T-helper 2 cell treated with Interferon-gamma antibody and Interleukin-4, amounts not matched to agents 100 ng/mL and 5 ng/mL, for 36 hours (primary cell): ENCODE measurements at regions not wholly inside any gene's neighbourhood (a gene's known extent, or its start where the extent isn't known, plus 50 kb on each side); places are given as distances from the start of the nearest gene placed in this dataset.

Experiments used
- intact Hi-C: fragments of 100-400 bp; cut with micrococcal nuclease; formaldehyde crosslinking; loops from one replicate; pipeline ENCODE4 v1.15.1; 2023

GRCh38 chr15:45941367-45941766, 306.5 kb downstream of the SQOR start:
- intact Hi-C loops = no loop called here

DNA sequence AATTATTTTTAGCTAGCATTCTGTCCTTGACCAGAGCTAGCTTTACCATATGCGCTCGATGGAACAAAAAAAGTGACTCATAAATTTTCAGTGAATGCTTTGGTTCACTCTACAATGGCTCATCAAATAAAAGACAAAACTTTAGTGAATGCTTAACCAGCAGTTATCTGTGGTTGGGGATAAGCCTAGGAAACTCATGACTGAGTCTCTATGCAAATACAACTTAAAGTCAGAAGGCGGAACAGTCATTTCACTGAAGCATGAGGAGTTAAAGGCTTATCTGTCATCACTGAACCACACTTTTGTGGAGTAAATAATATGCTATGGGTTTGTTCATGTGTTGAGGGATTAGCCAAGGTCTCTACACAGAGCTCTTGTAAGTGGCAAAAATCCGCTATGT, 308.4 kb downstream of the SQOR start:
- intact Hi-C loops = no loop called here

GRCh38 chr15:45946111-45946510, 311.3 kb downstream of the SQOR start:
- intact Hi-C loops = no loop called here

DNA sequence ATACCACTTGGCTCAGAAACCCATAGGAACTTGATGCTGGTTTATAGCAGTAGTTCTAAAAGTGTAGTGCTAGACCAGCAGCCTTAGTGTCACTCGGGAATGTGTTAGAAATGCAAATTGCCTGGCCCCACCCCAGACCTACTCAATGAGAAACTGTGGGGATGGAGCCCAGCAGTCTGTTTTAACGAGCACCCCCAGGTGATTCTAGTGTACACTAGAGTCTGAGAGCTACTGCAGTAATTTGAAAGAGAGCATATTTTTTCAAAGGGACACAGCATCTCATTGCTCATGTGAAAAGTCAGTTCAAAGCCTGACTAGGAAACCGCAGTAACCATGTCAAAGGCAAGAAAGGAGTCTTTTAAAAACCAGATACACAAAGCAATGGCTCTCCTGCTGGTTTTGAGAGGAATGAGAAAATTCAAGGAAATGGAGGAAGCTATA, 313.4 kb downstream of the SQOR start:
- intact Hi-C loops = no loop called here

GRCh38 chr15:45958924-45959323, 324.1 kb downstream of the SQOR start:
- intact Hi-C loops = no loop called here

GRCh38 chr15:45962733-45963132, 327.9 kb downstream of the SQOR start:
- intact Hi-C loops = no loop called here

GRCh38 chr15:45970542-45970941, 335.7 kb downstream of the SQOR start:
- intact Hi-C loops = no loop called here

DNA sequence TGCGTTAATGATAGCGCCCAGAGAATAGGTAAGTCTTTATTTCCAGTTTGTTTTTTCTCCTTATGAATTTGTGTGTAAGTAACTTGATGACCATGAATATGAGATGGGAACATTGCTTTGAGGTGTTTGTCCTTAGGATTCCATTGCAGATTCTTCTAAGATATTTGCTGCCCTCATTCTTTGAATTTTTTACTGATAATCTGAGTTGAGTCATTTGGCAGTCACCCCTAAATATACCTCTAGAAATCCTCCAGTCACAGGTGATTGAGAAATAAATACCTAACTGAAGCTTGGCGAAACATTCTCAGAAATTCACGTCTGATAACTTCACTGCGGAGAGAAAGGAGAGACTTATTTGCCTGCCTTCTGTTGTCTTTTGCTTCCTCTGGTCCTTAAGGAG, 345.5 kb downstream of the SQOR start:
- intact Hi-C loops = no loop called here

DNA sequence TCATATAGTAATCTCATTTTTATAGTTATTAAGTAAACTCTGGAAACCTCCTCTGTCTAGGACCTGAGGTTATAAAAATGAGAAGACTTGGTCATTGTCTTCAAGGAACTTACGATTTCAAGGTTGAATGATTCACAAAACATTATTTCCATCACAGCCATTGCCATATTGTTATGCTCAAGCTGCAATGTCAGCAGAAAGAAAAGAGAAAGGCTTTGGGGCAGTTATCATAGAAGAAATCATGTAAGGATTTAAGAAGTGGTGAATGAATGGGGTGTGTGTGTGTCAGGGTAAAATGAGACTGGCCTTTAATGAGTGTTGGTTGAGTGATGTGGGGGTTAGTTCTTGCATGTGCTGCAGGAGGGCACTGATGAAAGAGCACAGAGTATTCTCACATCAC, 346.8 kb downstream of the SQOR start:
- intact Hi-C loops = no loop called here

- intact Hi-C loops = no loop called here
Measured at GRCh38 chr15:45991863-45992262, 357.0 kb downstream of the SQOR start.

GRCh38 chr15:45993072-45993471, 358.2 kb downstream of the SQOR start:
- intact Hi-C loops = no loop called here

DNA sequence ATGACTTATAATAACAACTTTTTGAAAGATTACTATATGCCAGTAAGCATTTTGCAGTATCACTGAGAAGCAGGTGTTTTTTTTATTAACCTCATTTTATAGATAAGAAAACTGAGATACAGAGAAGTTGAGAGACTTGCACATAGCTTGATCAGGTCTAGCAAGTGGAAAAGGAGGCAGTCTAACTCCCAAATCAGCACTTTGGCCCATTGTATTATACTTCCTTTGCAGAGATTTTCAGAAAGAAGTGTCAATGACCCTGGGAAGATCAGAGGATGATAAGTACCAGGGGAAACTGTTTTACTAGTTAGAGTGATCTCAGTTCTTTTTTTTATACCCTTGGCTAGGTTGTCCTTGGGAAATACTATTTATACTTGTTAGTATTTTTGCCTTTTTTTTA, 358.7 kb downstream of the SQOR start:
- intact Hi-C loops = no loop called here

GRCh38 chr15:45995800-45996199, 361.0 kb downstream of the SQOR start:
- intact Hi-C loops = no loop called here

GRCh38 chr15:46014532-46014931, 379.7 kb downstream of the SQOR start:
- intact Hi-C loops = no loop called here

GRCh38 chr15:46034755-46035154, 399.9 kb downstream of the SQOR start:
- intact Hi-C loops = no loop called here

GRCh38 chr15:46039703-46040102, 404.9 kb downstream of the SQOR start:
- intact Hi-C loops = no loop called here

GRCh38 chr15:46041905-46042304, 407.1 kb downstream of the SQOR start:
- intact Hi-C loops = no loop called here

DNA sequence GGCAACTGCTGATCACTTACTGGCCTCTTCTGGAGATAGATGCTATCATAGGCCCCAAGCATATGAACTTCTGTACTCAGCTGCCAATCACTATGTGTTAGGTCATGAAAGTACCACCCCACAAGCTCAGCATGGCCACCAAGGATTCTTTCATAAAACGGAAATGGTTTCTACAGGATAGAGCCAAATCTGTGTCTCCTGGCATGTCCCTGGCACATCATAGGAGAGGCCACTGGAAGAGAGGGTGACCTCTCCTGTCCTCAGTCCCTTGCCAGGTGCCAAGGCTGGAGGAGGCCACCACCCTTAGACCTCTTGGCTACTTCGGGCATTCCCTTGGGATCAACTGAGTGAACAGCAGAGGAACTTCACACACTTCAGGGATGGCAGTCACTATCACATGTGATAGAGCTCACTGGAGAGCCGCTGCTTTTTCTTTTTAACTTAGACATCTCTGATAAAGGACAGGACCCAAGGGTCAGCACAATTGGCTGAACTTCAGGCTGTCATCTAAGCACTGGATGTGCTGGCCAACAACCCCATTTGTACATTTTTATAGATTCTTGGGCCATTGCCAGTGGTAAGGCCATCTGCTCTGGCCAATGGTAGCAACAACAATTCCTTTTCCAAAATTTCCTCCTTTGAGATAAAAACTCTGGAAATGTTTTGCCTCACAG, 425.2 kb downstream of the SQOR start:
- intact Hi-C loops = no loop called here

DNA sequence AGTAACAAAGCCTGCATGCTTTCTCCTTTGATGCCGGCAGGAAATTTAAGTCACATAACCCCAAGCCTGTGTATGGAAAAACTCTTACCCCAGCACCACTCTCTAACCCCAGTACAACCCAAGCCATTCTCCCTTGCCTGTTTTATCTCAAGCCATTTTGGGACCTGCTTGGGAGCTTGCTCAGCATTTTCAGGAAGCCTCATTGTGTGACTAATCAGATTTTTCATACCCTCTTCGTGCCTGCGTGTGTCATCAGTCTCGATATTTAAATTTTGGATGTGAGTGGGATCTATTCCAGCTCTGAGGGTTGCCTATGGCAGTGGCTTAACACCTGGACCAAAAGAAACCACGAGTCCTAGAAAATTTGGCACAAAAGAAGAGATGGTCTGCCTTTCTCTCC, 426.2 kb downstream of the SQOR start:
- intact Hi-C loops = no loop called here

DNA sequence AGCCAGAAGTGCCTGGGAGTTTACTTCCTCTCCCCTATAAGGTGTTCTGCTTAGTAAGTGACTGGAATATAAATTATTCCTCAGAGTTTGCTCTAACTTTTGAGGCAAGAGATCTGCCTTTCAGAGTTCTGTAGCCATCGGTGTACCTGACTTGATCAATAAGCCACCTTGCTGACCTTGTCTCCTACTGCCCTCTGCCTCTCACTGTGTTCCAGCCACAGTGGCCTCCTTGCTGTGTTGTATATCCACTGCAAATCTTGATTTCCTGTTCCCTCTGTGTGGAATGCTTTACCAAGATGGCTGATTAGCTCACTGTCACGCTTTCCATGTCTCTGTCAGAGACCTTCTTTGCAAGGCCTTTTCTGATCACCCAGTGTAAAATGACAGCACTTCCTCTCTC, 442.4 kb downstream of the SQOR start:
- intact Hi-C loops = no loop called here

DNA sequence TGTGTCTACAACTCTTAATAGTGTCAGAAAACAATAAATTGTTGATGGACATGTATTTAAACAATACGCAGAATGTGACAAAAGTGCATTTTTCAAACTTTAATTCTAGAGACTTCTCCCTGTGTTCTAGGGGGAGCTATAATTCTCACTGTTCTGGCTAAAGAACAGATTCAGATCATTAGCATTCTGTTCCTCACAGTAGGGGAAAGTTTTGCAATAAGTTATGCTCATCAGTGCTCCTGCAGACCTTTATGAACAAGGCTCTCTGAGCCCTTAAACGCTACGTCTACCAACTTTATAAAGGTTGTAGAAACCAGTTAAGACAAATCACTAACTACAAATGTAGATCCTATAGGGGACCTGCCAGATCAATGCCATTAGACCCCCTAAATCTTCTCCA, 444.2 kb downstream of the SQOR start:
- intact Hi-C loops = no loop called here

DNA sequence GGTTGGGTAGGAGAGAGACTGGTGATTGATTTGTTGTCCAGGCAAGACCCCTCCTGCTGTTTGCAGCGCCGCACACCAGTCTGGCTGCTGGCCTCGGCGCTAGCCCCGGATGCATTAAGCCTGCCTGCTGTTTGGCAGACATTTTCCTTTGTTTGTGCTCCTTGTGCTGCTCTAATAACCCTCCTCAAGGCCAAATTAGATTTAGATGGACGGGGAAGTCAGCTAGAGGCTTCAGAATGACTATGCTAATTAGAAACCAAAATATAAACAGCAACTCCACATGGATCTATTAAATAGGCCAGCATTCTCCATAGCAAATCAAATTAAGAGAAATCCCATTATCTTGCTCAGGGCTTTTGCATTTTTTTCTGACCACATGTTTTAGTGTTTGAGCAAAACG, 445.2 kb downstream of the SQOR start:
- intact Hi-C loops = no loop called here

- intact Hi-C loops = no loop called here
Measured at GRCh38 chr15:46088486-46089445, 453.9 kb downstream of the SQOR start.
